ENCODE measurements at regions not wholly inside any gene's neighbourhood (a gene's known extent, or its start where the extent isn't known, plus 50 kb on each side); places are given as distances from the start of the nearest gene placed in this dataset.

- TF ChIP-seq POLR2A (IDR thresholded peaks at IDR 0.05; ENCODE audit: low read length) (no peak), GATA1 (IDR thresholded peaks at IDR 0.05; ENCODE audit: low read depth, low read length) (no peak)
These were observed 161.0 kb upstream of the ANKRD50 start for GRCh38 chr4:124873361-124874171.

Measured in erythroblast (primary cell).